PC-9 (cell line): ENCODE measurements at regions not wholly inside any gene's neighbourhood (a gene's known extent, or its start where the extent isn't known, plus 50 kb on each side); places are given as distances from the start of the nearest gene placed in this dataset.

Source experiments
- CTCF ChIP-seq: fragments of 200-600 bp; sonication (generic); conservative IDR thresholded peaks from 2 replicates; pipeline ENCODE4 v1.6.1; 2017; ENCODE audit warnings: mixed run types, antibody characterized with exemption, mild to moderate bottlenecking, moderate library complexity
- EZH2 ChIP-seq: fragments of 200-600 bp; sonication (generic); IDR thresholded peaks from 2 replicates; pipeline ENCODE4 v1.8.0; 2017; ENCODE audit warnings: antibody characterized with exemption, low read depth

GRCh38 chr3:40930756-40931155 is 268.5 kb upstream of the CTNNB1 start:
- TF ChIP-seq CTCF = no peak
- TF ChIP-seq EZH2 = no peak
